RCC 7860 (cell line): ENCODE measurements at regions not wholly inside any gene's neighbourhood (a gene's known extent, or its start where the extent isn't known, plus 50 kb on each side); places are given as distances from the start of the nearest gene placed in this dataset.

ENCODE experiments used
- DNase-seq: peaks from one replicate; pipeline ENCODE4 v3.0.0-alpha.2; 2015; ENCODE audit warnings: low spot score
- FAIRE-seq: peaks from 2 replicates; lab custom pipeline; 2012; peaks lifted over from hg19 to GRCh38; lab: Jason Lieb, UNC

GRCh38 chr13:104385404-104385803 lies 1319.2 kb upstream of the SLC10A2 start:
- DNase-seq (peak; percentile 8), FAIRE-seq (peak; percentile 75)

- DNase-seq: no peak
- FAIRE-seq: no peak
Measured at GRCh38 chr13:104382951-104383350, 1316.7 kb upstream of the SLC10A2 start.

GRCh38 chr13:104376588-104376987 lies 1310.4 kb upstream of the SLC10A2 start:
- no peak for FAIRE-seq
- DNase-seq: no peak

GRCh38 chr13:104375614-104376013 lies 1309.4 kb upstream of the SLC10A2 start:
- no peak for FAIRE-seq

GRCh38 chr13:104372095-104372655 lies 1306.0 kb upstream of the SLC10A2 start:
- no peak for DNase-seq
- no peak for FAIRE-seq

More at GRCh38 chr13:104375614-104376013, 1309.4 kb upstream of the SLC10A2 start:
- DNase-seq: no peak

- DNase-seq (no peak), FAIRE-seq (no peak)
Measured at GRCh38 chr13:104365430-104365829, 1299.2 kb upstream of the SLC10A2 start.

GRCh38 chr13:104357672-104358354 lies 1291.6 kb upstream of the SLC10A2 start:
- DNase-seq: no peak
- FAIRE-seq: no peak

- no peak for DNase-seq
- no peak for FAIRE-seq
Measured at GRCh38 chr13:104357174-104357573, 1291.0 kb upstream of the SLC10A2 start.

GRCh38 chr13:104355041-104355670 lies 1288.9 kb upstream of the SLC10A2 start:
- FAIRE-seq (no peak), DNase-seq (no peak)

GRCh38 chr13:104327211-104327610 lies 1261.0 kb upstream of the SLC10A2 start:
- DNase-seq: no peak
- FAIRE-seq: no peak

- no peak for FAIRE-seq
Measured at GRCh38 chr13:104326523-104326922, 1260.3 kb upstream of the SLC10A2 start.

GRCh38 chr13:104321756-104322155 lies 1255.5 kb upstream of the SLC10A2 start:
- DNase-seq: no peak
- FAIRE-seq: no peak

More at GRCh38 chr13:104326523-104326922, 1260.3 kb upstream of the SLC10A2 start:
- no peak for DNase-seq

GRCh38 chr13:104320446-104320845 lies 1254.2 kb upstream of the SLC10A2 start:
- DNase-seq (no peak), FAIRE-seq (no peak)

GRCh38 chr13:104318121-104318520 lies 1251.9 kb upstream of the SLC10A2 start:
- FAIRE-seq: no peak

GRCh38 chr13:104315606-104316005 lies 1249.4 kb upstream of the SLC10A2 start:
- FAIRE-seq (peak; percentile 96), DNase-seq (peak; percentile 97)

More at GRCh38 chr13:104318121-104318520, 1251.9 kb upstream of the SLC10A2 start:
- DNase-seq: no peak

GRCh38 chr13:104314926-104315535 lies 1248.8 kb upstream of the SLC10A2 start:
- FAIRE-seq (no peak), DNase-seq (peak; percentile 65)

GRCh38 chr13:104314321-104314720 lies 1248.1 kb upstream of the SLC10A2 start:
- DNase-seq (no peak), FAIRE-seq (peak; percentile 58)

GRCh38 chr13:104310861-104311260 lies 1244.6 kb upstream of the SLC10A2 start:
- FAIRE-seq (peak; percentile 22), DNase-seq (peak; percentile 62)

GRCh38 chr13:104309431-104309830 lies 1243.2 kb upstream of the SLC10A2 start:
- DNase-seq (no peak), FAIRE-seq (no peak)

GRCh38 chr13:104301171-104301975 lies 1235.2 kb upstream of the SLC10A2 start:
- DNase-seq (no peak), FAIRE-seq (no peak)

- FAIRE-seq: no peak
- DNase-seq: no peak
Measured at GRCh38 chr13:104297075-104297474, 1230.9 kb upstream of the SLC10A2 start.
